ENCODE measurements at regions not wholly inside any gene's neighbourhood (a gene's known extent, or its start where the extent isn't known, plus 50 kb on each side); places are given as distances from the start of the nearest gene placed in this dataset.
"Not testable (repeated sequence)": the region's sequence is repeated elsewhere in the genome, so short reads cannot be mapped to it uniquely, and the experiment has no call there.

DNA sequence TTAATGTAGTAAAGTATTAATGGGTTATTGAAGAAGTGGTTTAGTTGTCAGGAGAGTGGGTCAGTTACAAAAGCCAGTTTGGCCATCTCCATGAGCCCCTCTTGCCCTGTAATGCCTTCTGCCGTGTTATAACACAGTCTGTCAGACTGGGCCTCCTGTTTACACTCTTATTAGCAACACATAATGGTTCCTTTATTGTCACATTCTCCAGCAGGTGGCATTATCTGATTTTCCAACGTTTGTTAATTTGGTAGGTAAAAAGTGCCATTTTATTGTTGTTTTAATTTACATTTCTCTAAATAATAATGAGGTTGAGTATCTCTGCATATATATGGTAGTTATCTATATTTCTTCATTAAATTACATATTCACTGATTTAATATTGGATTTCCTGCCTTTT, 560.8 kb downstream of the FGF13 start:
- ATAC-seq (ENCODE audit: poor library complexity) (no peak), DNase-seq (no peak)
- intact Hi-C loops (cut with DNase I), result no loop called here

DNA sequence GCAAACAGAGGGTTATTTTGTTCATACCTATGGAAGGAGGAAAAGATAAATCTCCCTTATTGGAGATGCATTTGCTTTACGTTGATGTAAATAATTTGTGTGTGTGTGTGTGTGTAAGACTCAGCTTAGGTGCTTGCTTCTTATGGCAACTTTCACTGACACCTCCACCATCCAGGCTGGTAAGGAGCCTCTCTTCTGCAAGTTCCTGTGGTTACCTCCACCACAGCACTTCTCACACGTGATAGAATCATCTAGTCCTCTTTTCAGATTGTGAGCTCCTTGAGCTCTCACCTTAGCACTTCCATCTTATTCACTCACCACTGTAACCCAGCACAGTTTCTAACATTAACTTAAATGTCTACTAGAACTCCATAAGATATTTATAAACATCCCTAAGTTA, 553.7 kb downstream of the FGF13 start:
- DNase-seq, result no peak
- intact Hi-C loops (cut with DNase I), result no loop called here
- no peak for ATAC-seq (ENCODE audit: poor library complexity)

DNA sequence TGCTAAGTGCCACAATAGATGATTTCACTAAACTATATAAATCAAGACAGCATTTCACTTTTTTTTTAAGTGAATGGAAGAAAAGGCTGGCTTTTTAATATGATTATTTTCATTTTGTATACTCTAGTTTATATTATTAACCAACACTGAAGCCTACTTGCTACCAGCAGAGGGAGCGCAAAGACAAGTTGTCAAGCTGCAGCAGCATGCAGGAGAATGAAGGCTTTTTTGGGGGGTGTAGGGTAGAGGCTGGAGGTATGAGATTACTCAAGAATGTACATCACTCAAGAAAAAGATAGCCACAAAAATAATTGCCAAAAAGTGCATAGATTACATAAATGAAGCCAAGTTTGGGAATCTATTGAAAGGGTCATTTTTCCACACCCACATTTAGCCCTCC, 519.5 kb downstream of the FGF13 start:
- intact Hi-C loops (cut with DNase I), result loop anchor here (10.0 kb wide), 1 partner anchor 553 kb away; no protein-coding TSS in a partner anchor
- no peak for DNase-seq

DNA sequence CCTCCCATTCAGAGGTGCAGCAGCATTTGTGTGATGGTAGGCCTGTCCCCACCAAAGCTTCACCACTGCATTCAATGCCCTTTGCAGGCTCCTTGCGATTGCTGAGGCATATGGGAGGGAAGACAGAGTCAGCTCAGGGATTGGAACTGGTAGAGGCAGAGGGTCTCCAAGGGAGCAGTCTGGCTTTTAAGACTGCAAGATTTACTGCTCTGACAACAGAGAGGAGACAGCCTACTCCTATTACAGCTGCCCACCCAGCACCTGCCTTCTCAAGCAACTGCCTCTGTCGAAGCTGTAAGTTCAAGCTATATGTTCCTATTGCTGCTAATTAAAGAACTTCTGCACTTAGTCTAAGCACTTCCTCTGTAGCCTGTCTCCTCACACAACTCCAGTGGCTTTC, 481.8 kb downstream of the FGF13 start:
- ATAC-seq (ENCODE audit: poor library complexity) (no peak), DNase-seq (no peak)
- intact Hi-C loops (cut with DNase I), result no loop called here

More for the DNA sequence above, 519.5 kb downstream of the FGF13 start:
- no peak for ATAC-seq (ENCODE audit: poor library complexity)

DNA sequence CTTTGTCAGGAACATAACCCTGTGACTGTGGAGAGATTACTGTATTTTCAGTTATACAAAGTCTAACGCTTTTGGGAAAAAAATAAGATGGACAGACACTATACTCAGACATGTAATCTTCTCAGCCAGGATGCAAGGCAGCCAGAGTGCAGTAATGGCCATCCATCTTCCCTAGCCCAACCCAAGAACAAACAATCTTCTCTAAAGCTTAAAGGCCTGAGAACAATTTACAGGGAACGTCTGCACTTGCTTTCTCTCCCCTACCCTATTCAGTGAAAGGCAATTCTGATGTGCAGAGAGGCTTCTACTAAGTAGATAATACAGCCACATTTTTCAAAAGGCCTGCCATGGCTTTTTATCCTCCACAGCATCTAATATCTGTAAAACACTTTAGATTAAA, 471.3 kb downstream of the FGF13 start:
- intact Hi-C loops (cut with DNase I), result no loop called here
- DNase-seq, result no peak
- ATAC-seq (ENCODE audit: poor library complexity), result no peak

DNA sequence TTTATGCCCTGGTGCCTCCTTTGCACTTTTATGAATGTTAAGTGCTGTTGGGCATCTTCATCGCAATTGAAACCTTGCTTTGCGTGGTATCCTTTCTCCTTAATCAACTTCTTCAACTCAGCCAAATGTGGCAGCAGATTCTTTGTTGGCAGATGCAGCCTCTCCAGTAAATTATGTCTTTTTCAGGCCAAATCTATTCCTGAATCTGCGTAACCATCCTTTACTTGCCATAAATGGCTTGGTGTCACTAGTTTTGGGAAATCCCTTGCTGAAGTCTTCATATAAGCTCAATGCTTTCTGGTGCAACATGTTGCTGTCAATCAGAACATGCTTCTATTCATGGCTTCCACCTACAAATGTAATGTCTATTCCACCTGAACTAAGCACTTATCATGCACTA, 457.5 kb downstream of the FGF13 start:
- intact Hi-C loops (cut with DNase I), result no loop called here
- no peak for DNase-seq
- no peak for ATAC-seq (ENCODE audit: poor library complexity)

DNA sequence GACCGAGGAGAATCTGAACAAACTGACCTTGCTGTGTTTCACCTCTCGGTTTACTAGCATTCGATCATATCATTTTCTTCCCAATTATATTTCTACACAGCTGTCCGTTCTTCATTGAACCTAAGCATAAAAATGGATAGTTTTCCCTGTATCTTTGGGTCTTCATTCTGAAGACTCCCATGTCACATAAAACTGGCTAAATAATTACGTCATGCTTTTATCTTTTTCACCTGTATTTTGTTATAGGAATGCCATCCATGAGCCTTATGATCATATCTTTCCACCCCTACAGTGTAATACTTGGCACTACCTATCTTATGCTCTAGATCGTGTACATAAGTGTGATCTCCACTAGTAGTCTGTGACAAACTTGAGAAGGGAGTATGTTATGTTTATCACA, 456.1 kb downstream of the FGF13 start:
- no peak for DNase-seq
- intact Hi-C loops (cut with DNase I), result no loop called here
- no peak for ATAC-seq (ENCODE audit: poor library complexity)

DNA sequence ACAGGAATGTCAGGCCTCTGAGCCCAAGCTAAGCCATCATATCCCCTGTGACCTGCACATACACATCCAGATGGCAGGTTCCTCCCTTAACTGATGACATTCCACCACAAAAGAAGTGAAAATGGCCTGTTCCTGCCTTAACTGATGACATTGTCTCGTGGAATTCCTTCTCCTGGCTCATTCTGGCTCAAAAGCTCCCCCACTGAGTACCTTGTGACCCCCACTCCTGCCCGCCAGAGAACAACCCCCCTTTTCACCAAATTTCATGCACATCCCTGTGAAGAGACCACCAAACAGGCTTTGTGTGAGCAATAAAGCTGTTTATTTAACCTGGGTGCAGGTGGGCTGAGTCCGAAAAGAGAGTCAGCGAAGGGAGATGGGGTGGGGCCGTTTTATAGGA, 447.4 kb downstream of the FGF13 start:
- DNase-seq; intact Hi-C loops (cut with DNase I); ATAC-seq (ENCODE audit: poor library complexity): not testable (repeated sequence)

DNA sequence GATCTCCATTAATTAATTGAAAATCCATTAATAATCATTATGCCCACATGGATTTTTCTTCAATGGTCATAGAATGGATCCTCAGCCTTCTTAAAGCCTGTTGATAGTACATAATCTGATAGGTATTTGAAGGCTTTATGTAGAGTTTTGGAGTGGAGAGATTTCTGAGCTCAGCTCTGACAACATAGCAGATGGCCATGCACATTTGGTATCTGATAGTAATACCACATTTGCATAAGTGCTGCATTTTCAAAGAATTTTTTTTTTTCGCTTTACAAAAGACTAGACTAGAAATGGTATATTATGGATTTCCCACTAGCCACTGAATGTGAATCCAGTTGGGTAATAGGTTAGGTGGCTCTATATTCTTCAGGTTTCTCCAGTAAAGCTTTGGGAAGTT, 440.6 kb downstream of the FGF13 start:
- intact Hi-C loops (cut with DNase I), result no loop called here
- DNase-seq (no peak), ATAC-seq (ENCODE audit: poor library complexity) (no peak)

DNA sequence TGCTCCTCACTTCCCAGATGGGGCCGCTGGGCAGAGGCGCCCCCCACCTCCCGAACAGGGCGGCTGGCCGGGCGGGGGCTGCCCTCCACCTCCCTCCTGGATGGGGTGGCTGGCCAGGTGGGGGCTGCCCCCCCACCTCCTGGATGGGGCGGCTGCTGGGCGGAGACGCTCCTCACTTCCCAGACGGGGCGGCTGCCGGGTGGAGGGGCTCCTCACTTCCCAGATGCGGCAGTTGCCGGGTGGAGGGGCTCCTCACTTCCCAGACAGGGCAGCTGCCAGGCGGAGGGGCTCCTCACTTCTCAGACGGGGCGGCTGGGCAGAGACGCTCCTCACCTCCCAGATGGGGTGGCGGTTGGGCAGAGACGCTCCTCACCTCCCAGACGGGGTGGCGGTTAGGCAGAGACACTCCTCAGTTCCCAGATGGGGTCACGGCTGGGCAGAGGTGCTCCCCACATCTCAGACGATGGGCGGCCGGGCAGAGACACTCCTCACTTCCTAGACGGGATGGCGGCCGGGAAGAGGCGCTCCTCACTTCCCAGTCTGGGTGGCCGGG, 428.8 kb downstream of the FGF13 start:
- ATAC-seq (ENCODE audit: poor library complexity); DNase-seq; intact Hi-C loops (cut with DNase I): not testable (repeated sequence)

DNA sequence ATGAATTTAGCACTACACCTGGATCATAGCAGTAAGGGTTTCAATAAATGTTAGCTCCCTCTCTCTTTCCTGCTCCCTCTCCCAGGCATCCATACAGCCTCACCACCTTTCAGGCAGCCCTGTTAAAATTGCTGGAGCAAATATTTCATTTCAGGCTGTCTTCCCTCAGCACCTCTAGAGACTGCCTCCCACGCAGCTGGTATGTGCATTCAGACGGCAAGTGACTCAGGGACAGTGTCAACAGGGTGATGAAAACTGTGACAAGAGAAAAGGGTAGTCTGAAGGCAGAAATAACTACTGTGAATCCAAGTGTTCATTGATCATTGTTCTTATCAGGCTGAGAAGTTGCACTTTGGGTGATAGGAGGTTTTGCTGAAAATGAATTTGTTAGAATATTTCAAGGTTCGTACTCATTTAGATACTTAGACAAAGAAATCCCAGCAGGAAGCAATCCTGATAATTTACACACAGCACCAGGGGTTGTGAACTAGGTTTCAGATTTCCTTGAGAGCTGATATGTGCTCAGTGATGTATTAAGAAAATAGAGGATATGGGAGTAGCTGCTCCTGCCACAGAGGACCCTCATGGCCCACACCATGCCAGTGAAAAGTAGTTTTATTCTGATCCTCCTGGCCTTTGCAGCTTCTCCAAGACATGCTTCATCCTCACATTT, 424.2 kb downstream of the FGF13 start:
- no peak for DNase-seq
- ATAC-seq (ENCODE audit: poor library complexity), result no peak
- intact Hi-C loops (cut with DNase I), result no loop called here

DNA sequence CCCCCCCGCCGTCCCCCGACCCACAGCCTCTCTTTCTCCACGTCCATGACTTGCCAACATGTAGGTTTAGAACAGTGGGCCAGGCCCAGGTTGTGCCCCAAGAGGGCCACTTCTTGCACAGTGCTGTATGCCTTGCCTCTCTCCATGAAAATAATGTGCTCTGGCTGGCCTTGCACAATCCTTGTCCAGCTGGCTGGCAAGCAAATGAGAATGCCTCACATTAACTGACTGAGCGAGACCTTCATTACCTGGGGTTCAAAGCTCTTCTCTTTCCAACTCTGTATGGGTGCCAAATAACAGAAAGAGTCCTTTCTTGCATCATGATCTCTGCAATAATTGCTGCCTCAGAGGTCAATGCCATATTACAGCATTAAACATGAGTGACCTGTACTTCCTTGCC, 416.6 kb downstream of the FGF13 start:
- no peak for ATAC-seq (ENCODE audit: poor library complexity)
- intact Hi-C loops (cut with DNase I), result no loop called here
- DNase-seq, result no peak

DNA sequence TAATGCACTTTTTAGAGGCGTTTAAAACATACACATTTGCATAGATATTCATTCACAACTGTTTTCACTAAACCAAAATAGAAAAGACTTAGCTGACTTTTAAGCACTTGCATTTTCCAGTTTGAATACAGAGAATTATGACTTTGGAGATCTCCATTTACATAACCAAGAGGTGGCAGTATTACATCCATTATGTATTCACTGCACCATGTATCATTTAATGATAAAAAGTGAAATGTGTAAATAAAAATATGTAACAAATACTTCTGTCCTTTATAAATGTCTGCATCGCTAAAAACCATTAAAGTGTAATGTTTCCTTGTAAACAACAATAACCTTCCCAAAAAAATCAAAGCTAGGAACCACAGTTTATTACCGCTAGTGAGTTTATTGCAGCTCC, 413.2 kb downstream of the FGF13 start:
- no peak for DNase-seq
- intact Hi-C loops (cut with DNase I), result no loop called here
- no peak for ATAC-seq (ENCODE audit: poor library complexity)

DNA sequence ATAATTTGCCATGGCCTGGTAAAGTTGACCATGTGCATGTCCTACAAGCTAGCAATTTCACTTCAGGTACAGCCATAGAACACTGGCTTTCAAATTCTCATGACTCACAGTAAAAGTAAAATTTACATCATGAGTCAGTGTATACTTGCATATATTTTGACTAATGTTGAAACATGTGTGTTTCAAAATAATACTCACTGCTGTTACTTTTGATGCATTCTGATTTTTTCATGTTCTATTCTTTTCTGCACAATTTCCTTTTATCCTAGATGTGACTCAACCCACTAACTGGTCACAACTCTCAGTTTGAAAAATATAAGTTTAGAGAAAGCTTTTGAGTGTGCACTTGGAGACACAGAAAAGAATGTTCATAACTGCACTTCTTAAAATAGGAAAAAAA, 365.7 kb downstream of the FGF13 start:
- intact Hi-C loops (cut with DNase I), result no loop called here
- ATAC-seq (ENCODE audit: poor library complexity) (no peak), DNase-seq (no peak)

DNA sequence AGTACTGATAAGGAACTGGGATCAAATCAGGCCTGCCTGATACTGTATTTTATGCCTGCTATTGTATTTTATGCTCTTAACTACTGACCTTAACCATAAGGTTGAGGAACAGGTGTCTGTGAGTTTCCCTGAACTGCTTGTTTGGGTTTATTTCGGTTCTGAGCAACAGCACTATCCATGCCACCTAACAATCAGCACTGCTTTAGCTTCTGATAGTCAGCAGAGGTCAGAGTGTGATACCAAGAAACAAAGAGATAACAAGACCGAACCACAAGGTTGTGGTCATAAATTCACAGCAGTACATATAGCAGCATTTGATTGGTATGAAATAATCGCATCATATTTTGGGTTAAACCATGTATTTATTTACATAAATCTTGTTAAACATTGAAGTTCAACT, 362.2 kb downstream of the FGF13 start:
- intact Hi-C loops (cut with DNase I), result no loop called here
- no peak for ATAC-seq (ENCODE audit: poor library complexity)
- DNase-seq, result no peak

DNA sequence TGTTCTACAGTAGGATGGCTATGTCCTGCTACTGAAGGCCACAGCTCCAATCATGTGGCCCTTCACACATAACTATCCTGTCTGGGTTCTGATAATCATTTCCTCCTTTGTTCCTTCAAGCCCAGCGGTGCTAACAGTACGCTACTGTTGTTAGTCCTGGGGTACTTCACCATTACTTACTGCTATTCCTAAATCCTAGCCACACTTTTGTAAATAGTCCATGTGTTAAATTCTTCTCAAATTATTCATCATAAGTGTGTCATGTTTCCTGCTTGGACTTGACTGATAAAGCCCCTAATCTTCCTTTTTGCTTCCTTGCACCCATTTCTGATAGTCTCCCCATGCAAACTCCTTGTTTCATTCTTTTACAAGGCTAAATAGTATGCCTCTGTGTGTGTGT, 332.6 kb downstream of the FGF13 start:
- ATAC-seq (ENCODE audit: poor library complexity) (no peak), DNase-seq (no peak)
- intact Hi-C loops (cut with DNase I), result no loop called here

DNA sequence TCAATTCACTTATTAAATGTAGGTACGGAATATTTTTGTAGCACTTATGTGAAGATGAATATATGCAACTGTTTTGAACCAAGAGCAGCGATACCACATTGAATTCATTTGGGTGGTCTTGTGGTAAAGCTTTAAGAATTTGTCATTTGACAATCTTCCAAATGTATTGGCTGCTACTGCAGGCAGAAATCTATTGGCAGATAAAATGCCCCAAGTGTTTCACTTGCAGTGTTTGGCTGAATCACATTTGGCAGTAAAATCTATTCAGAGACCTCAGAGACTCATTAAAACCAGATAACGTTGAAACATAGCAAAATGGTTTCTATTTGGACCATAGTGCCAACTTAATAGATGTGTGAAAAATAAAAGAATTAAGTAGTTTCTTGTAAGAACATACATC, 303.4 kb downstream of the FGF13 start:
- DNase-seq, result no peak
- no peak for ATAC-seq (ENCODE audit: poor library complexity)
- intact Hi-C loops (cut with DNase I), result no loop called here

DNA sequence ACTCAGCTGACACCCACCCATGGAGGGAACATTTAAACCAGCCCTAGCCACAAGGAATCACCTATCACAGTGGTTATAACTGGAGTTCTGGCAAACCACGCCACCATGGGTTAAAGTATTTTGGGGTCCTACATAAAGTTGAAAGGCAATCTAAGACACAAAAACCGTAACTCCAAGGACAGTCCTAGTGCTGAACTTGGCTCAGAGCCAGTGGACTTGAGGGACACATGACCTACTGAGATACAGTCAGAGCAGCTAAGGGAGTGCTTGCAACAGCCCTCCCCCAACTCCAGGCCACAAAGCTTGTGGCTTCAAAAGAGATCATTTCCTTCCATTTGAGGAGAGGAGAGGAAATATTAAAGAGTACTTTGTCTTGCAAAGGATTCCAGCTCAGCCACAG, 300.5 kb downstream of the FGF13 start:
- intact Hi-C loops (cut with DNase I), result no loop called here
- ATAC-seq (ENCODE audit: poor library complexity) (no peak), DNase-seq (no peak)
